C4-2B (cell line): ENCODE measurements at regions not wholly inside any gene's neighbourhood (a gene's known extent, or its start where the extent isn't known, plus 50 kb on each side); places are given as distances from the start of the nearest gene placed in this dataset.

Experiments used
- ZFX ChIP-seq: fragments of 450-650 bp; IDR thresholded peaks from 2 replicates; pipeline ENCODE4 v1.6.1; 2017
- TF ChIP-seq, protein P1 (sequence below): fragments of 450-650 bp; conservative IDR thresholded peaks from 2 replicates; pipeline ENCODE4 v1.5.1; 2017; ENCODE audit warnings: mild to moderate bottlenecking

DNA sequence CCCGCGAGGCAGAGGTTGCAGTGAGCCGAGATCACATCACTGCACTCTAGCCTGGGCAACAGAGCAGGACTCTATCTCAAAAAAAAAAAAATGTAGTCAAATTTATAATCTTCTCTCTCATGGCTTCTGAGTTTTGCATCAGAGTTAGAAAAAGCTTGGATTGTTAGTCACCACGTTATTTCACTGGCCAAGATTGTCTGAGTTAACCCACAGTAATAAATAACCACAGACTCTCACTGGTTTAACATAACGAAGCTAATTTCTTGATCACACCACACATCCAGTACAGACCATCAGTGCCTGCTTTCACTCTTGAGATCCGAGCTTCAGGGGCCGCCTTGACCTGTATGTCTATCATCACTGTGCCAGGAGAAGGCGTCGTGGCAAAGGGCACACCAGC lies 116.8 kb upstream of the JCAD start:
- TF ChIP-seq, protein P1, sequence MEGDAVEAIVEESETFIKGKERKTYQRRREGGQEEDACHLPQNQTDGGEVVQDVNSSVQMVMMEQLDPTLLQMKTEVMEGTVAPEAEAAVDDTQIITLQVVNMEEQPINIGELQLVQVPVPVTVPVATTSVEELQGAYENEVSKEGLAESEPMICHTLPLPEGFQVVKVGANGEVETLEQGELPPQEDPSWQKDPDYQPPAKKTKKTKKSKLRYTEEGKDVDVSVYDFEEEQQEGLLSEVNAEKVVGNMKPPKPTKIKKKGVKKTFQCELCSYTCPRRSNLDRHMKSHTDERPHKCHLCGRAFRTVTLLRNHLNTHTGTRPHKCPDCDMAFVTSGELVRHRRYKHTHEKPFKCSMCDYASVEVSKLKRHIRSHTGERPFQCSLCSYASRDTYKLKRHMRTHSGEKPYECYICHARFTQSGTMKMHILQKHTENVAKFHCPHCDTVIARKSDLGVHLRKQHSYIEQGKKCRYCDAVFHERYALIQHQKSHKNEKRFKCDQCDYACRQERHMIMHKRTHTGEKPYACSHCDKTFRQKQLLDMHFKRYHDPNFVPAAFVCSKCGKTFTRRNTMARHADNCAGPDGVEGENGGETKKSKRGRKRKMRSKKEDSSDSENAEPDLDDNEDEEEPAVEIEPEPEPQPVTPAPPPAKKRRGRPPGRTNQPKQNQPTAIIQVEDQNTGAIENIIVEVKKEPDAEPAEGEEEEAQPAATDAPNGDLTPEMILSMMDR = no peak
- no peak for TF ChIP-seq ZFX
